Peyer's patch (tissue), 4 donors: ENCODE measurements at regions not wholly inside any gene's neighbourhood (a gene's known extent, or its start where the extent isn't known, plus 50 kb on each side); places are given as distances from the start of the nearest gene placed in this dataset.

Source experiments
- DNase-seq, 3 donors: peaks; one replicate each; pipeline ENCODE4 v3.0.0-alpha.2; 2017 to 2019
- H3K27ac ChIP-seq, 4 donors: fragments of 200-600 bp; sonication (generic); one replicate each; pipeline ENCODE4 v1.5.1; 2016 to 2019
- H3K27me3 ChIP-seq, 2 donors: fragments of 200-600 bp; sonication (generic); one replicate each; pipeline ENCODE4 v1.5.1; 2019
- H3K36me3 ChIP-seq, 3 donors: fragments of 200-600 bp; sonication (generic); one replicate each; pipeline ENCODE4 v1.5.1; 2016 to 2019
- H3K4me1 ChIP-seq, 4 donors: fragments of 200-600 bp; sonication (generic); one replicate each; pipeline ENCODE4 v1.5.1; 2016 to 2019
- H3K4me3 ChIP-seq, 4 donors: fragments of 200-600 bp; sonication (generic); 1 replicate in 3 of 4; 2 replicates in 1 of 4; pipeline ENCODE4 v1.5.1; 2016 to 2019; ENCODE audit warnings: mild to moderate bottlenecking in 1 of 4
- H3K9me3 ChIP-seq, 4 donors: fragments of 200-600 bp; sonication (generic); one replicate each; pipeline ENCODE4 v1.5.1; 2016 to 2019; ENCODE audit warnings: mild to moderate bottlenecking in 1 of 4
- POLR2A ChIP-seq, 2 donors: fragments of 450-650 bp; IDR thresholded peaks; one replicate each; pipeline ENCODE4 v1.5.1; 2017; ENCODE audit warnings: antibody characterized with exemption in 2 of 2, mild to moderate bottlenecking in 2 of 2, moderate library complexity in 2 of 2
- TF ChIP-seq, protein P1 (sequence below), 6 experiments: fragments of 450-650 bp in 4 of 6; fragments of 200-600 bp in 2 of 6; sonication (generic) in 1 of 6; IDR thresholded peaks; one replicate each; pipeline ENCODE4 v1.5.1; 2017 to 2019; ENCODE audit warnings: antibody characterized with exemption in 6 of 6, mild to moderate bottlenecking in 3 of 6, moderate library complexity in 1 of 6

DNA sequence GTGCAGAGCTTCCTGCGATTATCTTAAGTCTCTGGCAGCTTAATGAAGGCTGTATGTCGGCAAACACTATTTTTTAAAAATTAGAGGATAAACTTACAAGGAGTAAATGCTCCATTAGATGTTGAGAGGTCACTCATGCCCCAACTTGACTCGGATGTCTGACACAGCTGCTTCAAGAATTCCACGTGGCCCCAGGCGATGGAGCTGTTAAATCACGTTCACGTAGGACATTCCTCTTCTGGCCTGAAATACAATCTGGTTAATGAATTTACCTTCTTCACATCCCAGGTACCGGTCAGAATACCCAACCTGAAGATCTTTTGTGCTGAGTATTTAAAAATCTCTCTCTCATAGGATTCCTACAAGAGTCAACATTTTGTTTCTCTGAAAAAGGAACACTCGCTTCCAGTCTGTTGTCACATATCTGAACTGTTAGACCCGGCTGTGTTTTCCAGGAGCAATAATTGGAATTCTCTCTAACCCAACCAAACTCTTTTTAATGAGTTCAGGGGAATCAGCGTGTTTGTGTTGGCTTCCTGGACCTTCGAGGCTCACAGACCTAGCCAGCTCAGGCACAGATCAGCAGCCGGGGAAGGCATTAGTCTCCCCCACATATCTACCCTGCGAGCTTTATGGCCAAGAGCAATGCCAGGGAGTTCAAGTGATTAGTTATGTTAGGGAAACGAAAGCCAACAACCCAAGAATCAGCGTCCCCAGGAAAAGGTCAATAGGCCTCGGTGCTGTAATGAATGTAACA lies 284.9 kb downstream of the FGFR2 start:
- TF ChIP-seq, protein P1, sequence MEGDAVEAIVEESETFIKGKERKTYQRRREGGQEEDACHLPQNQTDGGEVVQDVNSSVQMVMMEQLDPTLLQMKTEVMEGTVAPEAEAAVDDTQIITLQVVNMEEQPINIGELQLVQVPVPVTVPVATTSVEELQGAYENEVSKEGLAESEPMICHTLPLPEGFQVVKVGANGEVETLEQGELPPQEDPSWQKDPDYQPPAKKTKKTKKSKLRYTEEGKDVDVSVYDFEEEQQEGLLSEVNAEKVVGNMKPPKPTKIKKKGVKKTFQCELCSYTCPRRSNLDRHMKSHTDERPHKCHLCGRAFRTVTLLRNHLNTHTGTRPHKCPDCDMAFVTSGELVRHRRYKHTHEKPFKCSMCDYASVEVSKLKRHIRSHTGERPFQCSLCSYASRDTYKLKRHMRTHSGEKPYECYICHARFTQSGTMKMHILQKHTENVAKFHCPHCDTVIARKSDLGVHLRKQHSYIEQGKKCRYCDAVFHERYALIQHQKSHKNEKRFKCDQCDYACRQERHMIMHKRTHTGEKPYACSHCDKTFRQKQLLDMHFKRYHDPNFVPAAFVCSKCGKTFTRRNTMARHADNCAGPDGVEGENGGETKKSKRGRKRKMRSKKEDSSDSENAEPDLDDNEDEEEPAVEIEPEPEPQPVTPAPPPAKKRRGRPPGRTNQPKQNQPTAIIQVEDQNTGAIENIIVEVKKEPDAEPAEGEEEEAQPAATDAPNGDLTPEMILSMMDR (IDR thresholded peaks at IDR 0.05) = no peak
- TF ChIP-seq POLR2A (IDR thresholded peaks at IDR 0.05) = no peak
- no peak for DNase-seq
- Histone ChIP-seq H3K9me3 (no peaks in the 10 kb centered on the region), H3K4me1 (no peaks in the 10 kb centered on the region), H3K27ac (peak overlapping the region in 2 of 4 donors; percentile 7 to 24), H3K36me3 (no peaks in the 10 kb centered on the region), H3K4me3 (no peak overlapping the region), H3K27me3 (no peaks in the 10 kb centered on the region)

DNA sequence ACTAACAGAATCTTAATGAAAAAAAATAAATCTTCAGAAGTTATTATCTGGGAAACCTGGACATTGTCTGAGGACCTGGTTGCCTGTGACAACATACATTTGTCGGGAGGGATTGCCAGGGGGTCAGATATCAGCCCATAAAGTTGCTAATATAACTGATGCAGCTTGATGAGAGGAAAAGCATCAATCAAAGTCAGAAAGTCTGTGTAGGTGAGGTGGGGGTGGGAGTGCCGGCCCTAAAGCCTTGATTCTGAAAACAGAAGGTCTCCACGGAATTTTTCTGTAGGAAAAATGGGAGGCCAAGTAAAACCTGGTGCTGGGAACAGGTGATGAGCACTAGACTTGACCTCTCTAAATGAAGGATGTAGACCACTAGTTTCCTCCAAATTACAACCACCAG lies 281.8 kb downstream of the FGFR2 start:
- H3K27me3 ChIP-seq = no peaks in the 10 kb centered on the region
- H3K4me3 ChIP-seq = no peak overlapping the region
- no peaks in the 10 kb centered on the region for H3K9me3 ChIP-seq
- no peak for DNase-seq
- no peak overlapping the region for H3K27ac ChIP-seq
- H3K4me1 ChIP-seq = no peaks in the 10 kb centered on the region
- no peak for TF ChIP-seq POLR2A (IDR thresholded peaks at IDR 0.05)
- TF ChIP-seq, protein P1 (IDR thresholded peaks at IDR 0.05) = no peak
- no peaks in the 10 kb centered on the region for H3K36me3 ChIP-seq

DNA sequence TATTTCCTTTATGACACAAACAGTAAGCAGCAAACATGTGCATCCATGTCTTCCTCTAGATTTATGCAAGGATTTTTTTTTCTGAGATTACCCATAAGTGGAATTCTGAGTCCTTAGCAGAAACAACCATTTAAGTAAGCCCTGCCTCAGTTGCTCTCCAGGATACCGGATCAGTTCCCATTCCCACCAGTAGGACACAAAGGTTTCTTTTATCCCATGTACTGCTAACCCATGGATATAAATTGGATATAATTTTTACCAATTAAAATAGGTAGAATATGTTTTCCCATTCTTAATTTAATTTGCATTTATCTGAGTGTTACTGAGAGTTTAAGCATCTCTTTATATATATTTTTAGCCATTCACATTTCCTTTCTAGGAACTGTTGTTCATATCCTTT lies 280.9 kb downstream of the FGFR2 start:
- Histone ChIP-seq H3K27me3 (no peaks in the 10 kb centered on the region), H3K36me3 (no peaks in the 10 kb centered on the region), H3K4me3 (no peak overlapping the region), H3K27ac (no peak overlapping the region), H3K9me3 (no peaks in the 10 kb centered on the region), H3K4me1 (no peaks in the 10 kb centered on the region)
- DNase-seq = no peak
- TF ChIP-seq, protein P1 (IDR thresholded peaks at IDR 0.05) = no peak
- no peak for TF ChIP-seq POLR2A (IDR thresholded peaks at IDR 0.05)

DNA sequence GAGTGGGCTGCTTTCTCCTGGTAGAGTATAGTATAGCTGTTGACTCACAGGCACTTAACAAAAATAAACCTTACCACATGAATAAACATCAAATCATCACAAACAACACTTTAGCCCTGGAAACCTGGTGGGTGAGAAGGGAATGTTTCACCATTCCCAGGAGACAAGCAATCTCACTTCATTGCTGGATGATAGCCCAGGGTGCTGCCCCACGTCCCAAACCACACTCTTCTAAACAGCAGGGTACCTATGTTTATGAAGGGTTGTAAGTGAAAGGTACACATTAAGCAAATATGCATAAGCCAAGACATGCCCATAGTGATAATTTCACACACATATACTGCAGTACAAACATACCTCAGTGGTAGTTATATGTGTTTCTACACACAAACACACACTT lies 276.2 kb downstream of the FGFR2 start:
- Histone ChIP-seq H3K4me1 (no peaks in the 10 kb centered on the region), H3K4me3 (no peak overlapping the region), H3K27me3 (no peaks in the 10 kb centered on the region), H3K36me3 (no peaks in the 10 kb centered on the region), H3K9me3 (no peaks in the 10 kb centered on the region), H3K27ac (no peak overlapping the region)
- TF ChIP-seq, protein P1 (IDR thresholded peaks at IDR 0.05) = no peak
- TF ChIP-seq POLR2A (IDR thresholded peaks at IDR 0.05) = no peak
- no peak for DNase-seq

DNA sequence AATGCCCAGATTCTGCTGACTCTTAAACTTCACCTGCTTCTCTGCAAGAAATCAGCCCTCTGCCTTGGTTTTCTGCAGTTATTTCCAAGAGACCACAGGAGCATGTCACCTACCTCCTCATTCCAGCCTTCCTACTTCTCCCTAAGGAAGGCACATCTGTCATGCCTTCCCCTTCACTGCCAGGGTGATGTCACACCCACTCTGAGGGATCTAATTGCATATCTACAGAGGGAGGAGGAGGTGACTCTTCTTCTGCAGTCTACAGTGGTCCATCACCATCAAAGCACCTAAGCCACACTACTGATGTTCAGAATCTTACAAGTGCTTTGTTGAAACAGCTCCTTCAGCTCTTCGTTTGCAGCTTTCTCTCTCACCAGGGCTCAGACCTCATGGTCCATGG lies 275.5 kb downstream of the FGFR2 start:
- no peaks in the 10 kb centered on the region for H3K9me3 ChIP-seq
- H3K27me3 ChIP-seq = no peaks in the 10 kb centered on the region
- no peak for DNase-seq
- no peaks in the 10 kb centered on the region for H3K36me3 ChIP-seq
- H3K4me1 ChIP-seq = no peaks in the 10 kb centered on the region
- TF ChIP-seq POLR2A (IDR thresholded peaks at IDR 0.05) = no peak
- TF ChIP-seq, protein P1 (IDR thresholded peaks at IDR 0.05) = no peak
- no peak overlapping the region for H3K4me3 ChIP-seq
- H3K27ac ChIP-seq = no peak overlapping the region
